ENCODE measurements at regions not wholly inside any gene's neighbourhood (a gene's known extent, or its start where the extent isn't known, plus 50 kb on each side); places are given as distances from the start of the nearest gene placed in this dataset.

DNA sequence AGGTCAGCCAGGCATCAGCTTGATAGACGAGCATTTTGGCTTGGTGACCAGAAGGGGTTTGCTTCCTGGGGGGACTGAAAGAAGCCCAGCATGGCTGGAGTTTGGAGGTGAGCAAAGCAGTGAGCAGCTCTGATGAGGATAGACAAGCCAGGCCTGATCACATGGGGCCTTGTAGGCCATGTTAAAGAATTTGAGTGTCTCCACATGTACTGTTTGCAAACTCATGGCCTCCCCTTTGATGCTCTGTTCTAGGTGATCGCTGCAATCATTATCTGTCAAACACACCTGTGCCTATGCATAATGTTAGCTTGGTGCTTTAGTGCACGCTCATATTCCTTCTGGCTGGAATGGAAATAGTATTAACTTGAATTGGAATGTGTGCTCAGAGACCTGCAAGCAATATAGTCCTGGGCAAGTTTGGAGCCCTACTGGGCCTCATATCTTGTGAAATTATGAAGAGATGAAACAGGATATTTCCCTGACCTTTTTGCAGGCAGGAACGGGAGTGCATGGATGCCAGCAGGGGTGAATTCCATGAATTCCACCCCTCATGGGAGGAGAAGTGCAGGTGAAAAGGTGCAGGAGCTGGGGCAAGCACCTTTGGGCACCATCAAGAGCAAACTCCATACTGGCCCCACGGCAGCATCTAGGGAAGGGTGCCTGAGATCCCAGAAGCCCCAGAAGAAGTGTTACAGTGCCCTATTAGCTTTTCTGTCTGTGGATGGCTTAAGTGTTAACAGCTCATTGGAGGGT is 480.5 kb downstream of the EPM2A start:
- TF ChIP-seq, protein P1, sequence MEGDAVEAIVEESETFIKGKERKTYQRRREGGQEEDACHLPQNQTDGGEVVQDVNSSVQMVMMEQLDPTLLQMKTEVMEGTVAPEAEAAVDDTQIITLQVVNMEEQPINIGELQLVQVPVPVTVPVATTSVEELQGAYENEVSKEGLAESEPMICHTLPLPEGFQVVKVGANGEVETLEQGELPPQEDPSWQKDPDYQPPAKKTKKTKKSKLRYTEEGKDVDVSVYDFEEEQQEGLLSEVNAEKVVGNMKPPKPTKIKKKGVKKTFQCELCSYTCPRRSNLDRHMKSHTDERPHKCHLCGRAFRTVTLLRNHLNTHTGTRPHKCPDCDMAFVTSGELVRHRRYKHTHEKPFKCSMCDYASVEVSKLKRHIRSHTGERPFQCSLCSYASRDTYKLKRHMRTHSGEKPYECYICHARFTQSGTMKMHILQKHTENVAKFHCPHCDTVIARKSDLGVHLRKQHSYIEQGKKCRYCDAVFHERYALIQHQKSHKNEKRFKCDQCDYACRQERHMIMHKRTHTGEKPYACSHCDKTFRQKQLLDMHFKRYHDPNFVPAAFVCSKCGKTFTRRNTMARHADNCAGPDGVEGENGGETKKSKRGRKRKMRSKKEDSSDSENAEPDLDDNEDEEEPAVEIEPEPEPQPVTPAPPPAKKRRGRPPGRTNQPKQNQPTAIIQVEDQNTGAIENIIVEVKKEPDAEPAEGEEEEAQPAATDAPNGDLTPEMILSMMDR (IDR thresholded peaks at IDR 0.05; ENCODE audit: low read depth, low read length, poor library complexity, severe bottlenecking), result no peak
- TF ChIP-seq EZH2phosphoT487 (IDR thresholded peaks at IDR 0.05; ENCODE audit: borderline replicate concordance, low read length), result no peak
